ENCODE measurements at regions not wholly inside any gene's neighbourhood (a gene's known extent, or its start where the extent isn't known, plus 50 kb on each side); places are given as distances from the start of the nearest gene placed in this dataset.
"Not testable (repeated sequence)": the region's sequence is repeated elsewhere in the genome, so short reads cannot be mapped to it uniquely, and the experiment has no call there.

GRCh38 chr14:58961045-58961731 lies 227.3 kb upstream of the DAAM1 start:
- no peak for DNase-seq

GRCh38 chr14:58963873-58964597 lies 224.4 kb upstream of the DAAM1 start:
- no peak for DNase-seq

GRCh38 chr14:58964598-58964928 lies 223.9 kb upstream of the DAAM1 start:
- DNase-seq = no peak

DNA sequence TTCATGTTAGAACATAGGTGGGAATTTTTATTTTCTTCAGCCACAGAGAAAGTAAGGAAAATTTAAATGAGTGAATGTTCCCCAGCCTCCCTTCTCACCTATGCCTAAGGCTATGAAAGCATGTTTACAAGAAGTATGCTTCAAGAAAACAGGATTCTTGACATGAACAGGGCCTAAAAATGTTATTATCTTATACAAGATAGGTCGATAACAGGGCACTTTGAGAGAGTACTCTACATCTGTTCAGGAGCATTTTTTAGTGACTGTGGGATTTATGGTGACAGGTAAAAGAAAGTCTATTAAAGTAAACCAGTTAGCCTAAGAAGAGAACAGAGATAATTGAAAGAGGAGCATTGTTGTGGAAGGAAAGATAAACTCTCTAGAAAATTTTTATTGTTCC lies 222.9 kb upstream of the DAAM1 start:
- DNase-seq = no peak

- no peak for DNase-seq
Measured at GRCh38 chr14:58966997-58967396, 221.5 kb upstream of the DAAM1 start.

GRCh38 chr14:58969951-58970751 lies 218.3 kb upstream of the DAAM1 start:
- no peak for DNase-seq

GRCh38 chr14:58972233-58973017 lies 216.0 kb upstream of the DAAM1 start:
- DNase-seq = no peak

- no peak for DNase-seq
Measured at GRCh38 chr14:58977366-58977765, 211.1 kb upstream of the DAAM1 start.

- DNase-seq = no peak
Measured at GRCh38 chr14:58978343-58978742, 210.1 kb upstream of the DAAM1 start.

- no peak for DNase-seq
Measured at GRCh38 chr14:58979325-58979724, 209.1 kb upstream of the DAAM1 start.

- no peak for DNase-seq
Measured at GRCh38 chr14:58981840-58982239, 206.6 kb upstream of the DAAM1 start.

- no peak for DNase-seq
Measured at GRCh38 chr14:58985786-58986185, 202.7 kb upstream of the DAAM1 start.

GRCh38 chr14:58987591-58987990 lies 200.9 kb upstream of the DAAM1 start:
- no peak for DNase-seq

- no peak for DNase-seq
Measured at GRCh38 chr14:58992935-58993334, 195.5 kb upstream of the DAAM1 start.

DNA sequence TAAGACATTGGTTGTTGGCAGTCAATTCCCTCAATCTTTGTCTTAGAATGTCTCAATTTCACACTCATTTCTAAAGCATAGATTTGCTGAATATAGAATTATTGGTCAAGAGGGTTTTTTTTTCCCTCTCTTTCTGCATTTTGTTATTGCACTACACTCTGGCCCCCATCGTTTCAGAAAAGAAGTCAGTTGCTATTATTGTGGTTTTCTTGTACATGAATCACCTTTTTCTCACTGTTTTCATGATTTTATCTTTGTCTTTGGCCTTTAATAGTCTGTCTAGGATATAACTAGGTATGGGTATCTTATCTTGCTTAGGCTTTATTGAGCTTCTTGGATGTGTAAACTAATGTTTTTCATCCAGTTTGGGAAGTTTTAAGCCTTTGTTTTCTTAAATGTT lies 194.3 kb upstream of the DAAM1 start:
- no peak for DNase-seq

GRCh38 chr14:59004012-59004411 lies 184.5 kb upstream of the DAAM1 start:
- DNase-seq = no peak

GRCh38 chr14:59006179-59006578 lies 182.3 kb upstream of the DAAM1 start:
- not testable (repeated sequence) for DNase-seq

DNA sequence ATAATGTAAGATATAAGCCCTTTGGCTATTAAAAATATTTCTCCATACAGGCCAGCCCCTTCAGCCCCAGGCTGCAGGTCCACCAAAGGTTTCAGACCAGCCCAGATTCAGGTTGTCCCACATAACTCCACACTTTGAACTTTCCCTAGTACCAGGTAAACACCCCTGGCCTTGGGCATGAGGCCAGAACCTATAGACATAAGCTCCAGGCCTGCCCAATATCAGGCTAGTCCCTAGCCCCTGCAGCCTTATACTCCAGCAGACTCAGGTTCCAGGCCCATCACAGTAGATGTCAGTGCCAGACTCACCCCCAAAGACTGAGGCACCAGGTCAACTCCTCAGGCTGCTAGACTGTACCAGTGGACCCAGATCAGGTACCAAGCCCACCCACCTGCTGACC lies 178.5 kb upstream of the DAAM1 start:
- no peak for DNase-seq

DNA sequence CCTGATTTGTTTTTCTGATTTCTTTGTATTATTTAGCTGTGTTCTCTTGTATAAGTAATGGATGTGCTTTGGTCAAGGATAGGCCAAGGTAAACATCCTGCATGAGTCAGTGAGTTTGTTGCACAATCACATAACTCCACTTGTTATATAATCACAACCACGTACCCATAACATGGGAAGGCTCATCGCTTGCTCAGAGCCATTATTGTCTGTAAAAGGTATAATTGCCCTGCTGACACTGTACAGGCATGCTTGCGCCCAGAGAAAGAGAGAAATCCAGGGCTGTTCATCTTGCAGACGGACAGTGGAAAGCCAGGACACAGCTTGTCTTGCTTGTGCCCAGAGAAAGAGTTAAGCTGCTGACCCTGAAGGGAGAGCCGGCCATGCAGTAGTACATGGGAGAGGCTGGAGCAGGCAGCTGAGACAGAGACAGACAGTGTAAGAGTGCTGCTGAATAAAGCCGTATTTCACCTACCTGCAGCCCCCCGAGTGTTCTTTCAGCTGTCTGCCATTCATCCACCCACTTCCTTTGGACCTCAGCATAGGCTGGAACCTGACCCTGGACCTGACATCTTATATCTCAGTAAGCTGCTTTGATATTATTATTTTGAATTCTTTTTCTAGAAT lies 174.7 kb upstream of the DAAM1 start:
- DNase-seq = no peak

DNA sequence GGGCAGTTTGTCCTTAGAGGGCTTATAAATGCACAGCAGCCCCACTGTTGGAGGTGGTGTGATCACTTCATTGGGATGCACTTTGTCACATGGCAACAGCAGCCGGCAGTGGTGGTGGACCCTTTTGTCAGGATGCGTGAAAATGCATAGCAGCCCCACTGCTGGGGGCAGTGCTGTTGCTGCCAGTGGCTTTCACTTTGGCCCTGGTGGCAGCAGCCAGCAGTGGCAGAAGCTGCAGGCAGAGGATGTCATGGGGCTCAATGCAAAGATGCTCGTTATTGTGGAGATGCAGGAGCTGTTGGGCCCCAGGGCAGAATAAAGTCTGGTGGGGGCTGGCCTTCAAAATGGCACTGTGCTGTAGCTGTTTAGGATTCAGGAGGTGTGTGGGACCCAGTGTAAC lies 173.0 kb upstream of the DAAM1 start:
- DNase-seq = no peak

- DNase-seq = no peak
Measured at GRCh38 chr14:59017285-59017965, 171.0 kb upstream of the DAAM1 start.

GRCh38 chr14:59018460-59018859 lies 170.0 kb upstream of the DAAM1 start:
- no peak for DNase-seq

Data from activated CD4-positive, alpha-beta T cell treated with anti-CD3 and anti-CD28 coated beads for 48 hours (primary cell).